ENCODE measurements at regions not wholly inside any gene's neighbourhood (a gene's known extent, or its start where the extent isn't known, plus 50 kb on each side); places are given as distances from the start of the nearest gene placed in this dataset.
"Not testable (repeated sequence)": the region's sequence is repeated elsewhere in the genome, so short reads cannot be mapped to it uniquely, and the experiment has no call there.

- H3K4me3 ChIP-seq (ENCODE audit: insufficient read depth, low read depth, low read length); H2BK5ac ChIP-seq (ENCODE audit: low read depth, low read length, poor library complexity, severe bottlenecking); H3K27ac ChIP-seq (ENCODE audit: insufficient read depth, low read length); H2AK9ac ChIP-seq (replicated peaks; ENCODE audit: low read depth, low read length, poor library complexity); H2BK20ac ChIP-seq (ENCODE audit: low read depth, low read length); H4K91ac ChIP-seq (ENCODE audit: insufficient read depth, low read depth, low read length); H2BK120ac ChIP-seq (ENCODE audit: low read depth, low read length); H4K20me1 ChIP-seq (ENCODE audit: insufficient read depth, low read length); H2AFZ ChIP-seq (replicated peaks; ENCODE audit: low read length, poor library complexity); CTCF ChIA-PET; DNase-seq; H3K18ac ChIP-seq (ENCODE audit: low read depth, low read length); ATAC-seq (ENCODE audit: low read depth); BruUV-seq (replicated peaks); H3K4ac ChIP-seq (ENCODE audit: low read depth, low read length); H3K9me1 ChIP-seq (ENCODE audit: insufficient read depth, low read length); H3K36me3 ChIP-seq (ENCODE audit: control insufficient read depth, insufficient read depth, low read length); in situ Hi-C loops (cut with MboI; ENCODE audit: low sequenced_read_pairs); H4K5ac ChIP-seq (ENCODE audit: low read depth, low read length); H3K9ac ChIP-seq (ENCODE audit: low read depth, low read length); H3K23ac ChIP-seq (ENCODE audit: low read depth, low read length); H3K56ac ChIP-seq (ENCODE audit: extremely low read depth, insufficient read depth, low read length); intact Hi-C loops (cut with micrococcal nuclease); dilution Hi-C loops (cut with HindIII; ENCODE audit: low sequenced_read_pairs, unreplicated experiment); H4K8ac ChIP-seq (ENCODE audit: low read depth in 2 of 2, low read length in 2 of 2); H3K79me1 ChIP-seq (ENCODE audit: low read depth in 1 of 2, low read length in 2 of 2); H3K27me3 ChIP-seq (ENCODE audit: control insufficient read depth, insufficient read depth, low read length); H2AK5ac ChIP-seq (ENCODE audit: low read depth, low read length); H3K4me1 ChIP-seq (ENCODE audit: control insufficient read depth, insufficient read depth, low read length); H2BK15ac ChIP-seq (ENCODE audit: low read depth, low read length); H3K4me2 ChIP-seq (ENCODE audit: low read depth, low read length); POLR2A ChIA-PET (ENCODE audit: unreplicated experiment); H3K14ac ChIP-seq (replicated peaks; ENCODE audit: low read depth, low read length): not testable (repeated sequence)
- H3K9me3 ChIP-seq (ENCODE audit: control insufficient read depth, insufficient read depth, low read length), result peaks cover 35% of the 10 kb centered on the region
- WGBS, 2 experiments (ENCODE audit: extremely low coverage in 2 of 2, insufficient read length in 1 of 2), result 66% methylated on average over 3 of the region's 7 CpGs; no CpG with 5 or more reads in 1 of the 2 experiments
Measured at GRCh38 chr22:11067937-11068336, 4460.1 kb upstream of the OR11H1 start.

- H4K8ac ChIP-seq (ENCODE audit: low read depth in 2 of 2, low read length in 2 of 2); H2BK5ac ChIP-seq (ENCODE audit: low read depth, low read length, poor library complexity, severe bottlenecking); H4K5ac ChIP-seq (ENCODE audit: low read depth, low read length); H3K4ac ChIP-seq (ENCODE audit: low read depth, low read length); H2BK120ac ChIP-seq (ENCODE audit: low read depth, low read length); H3K14ac ChIP-seq (replicated peaks; ENCODE audit: low read depth, low read length); H2AK9ac ChIP-seq (replicated peaks; ENCODE audit: low read depth, low read length, poor library complexity); H3K23ac ChIP-seq (ENCODE audit: low read depth, low read length); in situ Hi-C loops (cut with MboI; ENCODE audit: low sequenced_read_pairs); BruUV-seq (replicated peaks); H3K27me3 ChIP-seq (ENCODE audit: control insufficient read depth, insufficient read depth, low read length); H3K4me1 ChIP-seq (ENCODE audit: control insufficient read depth, insufficient read depth, low read length); H3K9me1 ChIP-seq (ENCODE audit: insufficient read depth, low read length); H3K79me1 ChIP-seq (ENCODE audit: low read depth in 1 of 2, low read length in 2 of 2); H3K9ac ChIP-seq (ENCODE audit: low read depth, low read length); ATAC-seq (ENCODE audit: low read depth); H4K91ac ChIP-seq (ENCODE audit: insufficient read depth, low read depth, low read length); H3K27ac ChIP-seq (ENCODE audit: insufficient read depth, low read length); H2AK5ac ChIP-seq (ENCODE audit: low read depth, low read length); DNase-seq; H3K4me2 ChIP-seq (ENCODE audit: low read depth, low read length); H3K56ac ChIP-seq (ENCODE audit: extremely low read depth, insufficient read depth, low read length); H4K20me1 ChIP-seq (ENCODE audit: insufficient read depth, low read length); H3K4me3 ChIP-seq (ENCODE audit: insufficient read depth, low read depth, low read length); H2BK20ac ChIP-seq (ENCODE audit: low read depth, low read length); H2AFZ ChIP-seq (replicated peaks; ENCODE audit: low read length, poor library complexity); CTCF ChIA-PET; H2BK15ac ChIP-seq (ENCODE audit: low read depth, low read length); dilution Hi-C loops (cut with HindIII; ENCODE audit: low sequenced_read_pairs, unreplicated experiment); H3K36me3 ChIP-seq (ENCODE audit: control insufficient read depth, insufficient read depth, low read length); H3K18ac ChIP-seq (ENCODE audit: low read depth, low read length); POLR2A ChIA-PET (ENCODE audit: unreplicated experiment); intact Hi-C loops (cut with micrococcal nuclease): not testable (repeated sequence)
- peaks cover 32% of the 10 kb centered on the region for H3K9me3 ChIP-seq (ENCODE audit: control insufficient read depth, insufficient read depth, low read length)
Measured at GRCh38 chr22:11068406-11068805, 4459.6 kb upstream of the OR11H1 start.

Data from IMR-90 (cell line).